NCI-H748 (cell line): ENCODE measurements at regions not wholly inside any gene's neighbourhood (a gene's known extent, or its start where the extent isn't known, plus 50 kb on each side); places are given as distances from the start of the nearest gene placed in this dataset.
A peak's percentile ranks its signal among the peaks of the same experiment; 100 is the strongest.

ENCODE experiments used
- DNase-seq: peaks from one replicate; lab custom pipeline; 2025; ENCODE audit not compliant: unreplicated experiment; lab: John Stamatoyannopoulos, UW

GRCh38 chr2:16167451-16167861, 227.1 kb downstream of the MYCN start:
- no peak for DNase-seq

GRCh38 chr2:16166327-16166981, 226.1 kb downstream of the MYCN start:
- DNase-seq: peak; percentile 33

DNA sequence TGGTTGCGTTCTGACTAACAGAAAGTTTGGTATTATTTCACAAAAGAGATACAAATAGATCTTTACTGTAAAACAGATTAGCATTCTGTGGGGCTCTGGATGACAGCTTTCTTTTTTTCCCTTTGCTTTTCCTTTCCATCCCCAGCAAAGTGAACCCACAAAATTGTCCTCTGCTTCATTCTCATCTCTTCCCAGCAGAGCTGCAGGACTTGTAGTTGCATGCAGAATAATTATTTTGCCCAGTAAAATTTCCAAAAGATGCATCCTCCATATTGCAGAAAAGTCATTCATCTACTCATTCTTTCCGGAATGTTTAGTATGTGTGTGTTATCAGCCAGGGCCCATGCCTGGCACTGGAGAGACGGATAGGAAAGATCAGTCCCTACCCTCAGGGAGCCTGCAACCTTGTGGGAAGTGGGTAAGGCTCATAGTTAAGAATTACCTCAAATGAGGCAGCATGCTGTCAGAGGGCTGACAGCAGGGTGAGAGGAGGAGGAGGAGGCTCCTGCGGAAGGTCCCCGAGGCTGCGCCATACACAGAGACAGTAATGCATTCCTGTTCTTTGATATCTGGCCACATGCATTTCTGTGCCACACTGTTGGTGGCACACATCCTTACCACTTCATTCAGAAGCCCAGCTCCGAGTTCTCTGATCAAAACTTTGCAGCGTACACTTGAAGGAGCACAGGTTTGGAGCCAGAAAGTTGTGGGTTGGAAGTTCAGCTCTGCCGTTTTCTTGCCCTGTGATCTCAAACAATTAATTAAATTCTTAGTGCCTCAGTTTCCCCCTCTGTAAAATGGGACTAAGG, 225.4 kb downstream of the MYCN start:
- no peak for DNase-seq

- no peak for DNase-seq
These were observed 222.2 kb downstream of the MYCN start for GRCh38 chr2:16162491-16163040.

GRCh38 chr2:16161768-16162490, 221.6 kb downstream of the MYCN start:
- DNase-seq: no peak

DNA sequence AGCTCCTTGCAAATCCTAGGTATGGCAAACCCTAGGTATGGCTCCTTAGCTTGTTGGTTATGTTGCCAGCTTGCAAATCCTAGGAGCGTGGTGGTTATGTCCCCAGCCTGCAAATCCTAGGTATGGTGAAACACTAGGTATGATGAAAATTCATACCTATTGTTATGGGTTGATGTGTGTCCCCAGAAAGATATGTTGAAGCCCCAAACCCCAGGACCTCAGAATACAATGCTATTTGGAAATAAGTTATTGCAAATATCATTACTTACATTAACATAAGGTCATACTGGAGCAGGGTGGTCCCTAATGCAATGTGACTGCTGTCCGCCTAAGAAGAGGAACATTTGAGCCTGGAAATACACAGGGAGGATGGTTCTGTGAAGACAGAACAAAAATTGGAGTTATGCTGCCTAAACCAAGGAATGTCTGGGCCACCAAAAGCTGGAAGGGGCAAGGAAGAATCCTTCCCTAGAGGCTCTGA, 220.8 kb downstream of the MYCN start:
- no peak for DNase-seq

DNA sequence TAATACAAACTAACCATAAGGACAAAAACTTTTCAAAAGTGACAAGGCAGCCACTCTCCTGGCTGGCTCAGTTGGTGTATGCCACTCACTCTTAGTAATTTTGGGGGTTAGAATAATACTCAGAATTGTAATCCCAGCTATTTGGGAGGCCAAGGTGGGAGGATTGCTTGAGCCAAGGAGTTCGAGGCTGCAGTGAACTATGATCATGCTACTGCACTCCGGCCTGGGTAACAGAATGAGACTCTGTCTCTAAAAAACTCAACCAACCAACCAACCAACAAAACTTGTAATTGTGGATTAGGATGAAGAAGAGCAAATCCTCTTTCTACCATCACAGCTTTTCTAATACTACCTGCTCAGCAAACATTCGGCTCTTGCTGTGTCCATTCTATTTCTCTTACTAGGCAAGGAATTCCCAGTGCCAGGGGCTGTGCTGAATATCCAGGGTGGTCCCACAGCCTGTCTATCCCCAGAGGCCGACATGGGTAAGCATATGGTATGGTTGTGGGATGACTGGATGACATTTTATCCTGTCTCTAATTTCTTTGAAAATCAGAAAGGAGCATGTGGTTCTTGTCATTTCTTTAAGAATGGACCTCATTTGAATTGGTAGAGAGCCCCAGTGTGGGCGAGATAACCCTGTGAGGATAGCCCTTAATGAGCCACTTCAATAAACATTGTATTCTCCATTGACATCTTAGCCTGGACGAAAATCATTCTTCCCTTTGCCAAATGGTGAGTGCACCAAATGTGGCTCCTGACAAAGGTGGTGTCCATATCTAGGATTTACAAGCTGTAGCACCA, 220.1 kb downstream of the MYCN start:
- DNase-seq: no peak

- no peak for DNase-seq
These were observed 216.1 kb downstream of the MYCN start for GRCh38 chr2:16156411-16156810.

DNA sequence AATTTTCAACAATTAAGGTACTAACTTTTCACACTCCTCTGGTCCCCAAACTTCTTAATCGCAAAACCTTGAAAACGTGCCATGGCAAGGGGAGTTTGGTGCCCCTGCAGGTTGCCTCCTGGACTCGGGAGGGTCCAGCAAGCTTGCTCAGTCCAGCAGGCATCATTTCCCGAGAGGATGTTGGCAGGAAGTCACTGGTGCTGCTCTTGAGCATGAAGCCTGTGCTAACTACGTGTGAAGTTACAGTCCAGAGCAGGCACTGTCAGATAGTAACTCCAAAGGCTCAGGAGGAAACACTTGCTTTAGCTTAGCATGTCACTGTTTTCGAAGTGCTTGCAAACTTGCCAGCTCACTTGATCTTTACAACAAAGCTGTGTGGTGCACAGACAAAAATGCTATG, 215.4 kb downstream of the MYCN start:
- DNase-seq: peak; percentile 14

GRCh38 chr2:16155366-16155765, 215.0 kb downstream of the MYCN start:
- DNase-seq: peak; percentile 34

DNA sequence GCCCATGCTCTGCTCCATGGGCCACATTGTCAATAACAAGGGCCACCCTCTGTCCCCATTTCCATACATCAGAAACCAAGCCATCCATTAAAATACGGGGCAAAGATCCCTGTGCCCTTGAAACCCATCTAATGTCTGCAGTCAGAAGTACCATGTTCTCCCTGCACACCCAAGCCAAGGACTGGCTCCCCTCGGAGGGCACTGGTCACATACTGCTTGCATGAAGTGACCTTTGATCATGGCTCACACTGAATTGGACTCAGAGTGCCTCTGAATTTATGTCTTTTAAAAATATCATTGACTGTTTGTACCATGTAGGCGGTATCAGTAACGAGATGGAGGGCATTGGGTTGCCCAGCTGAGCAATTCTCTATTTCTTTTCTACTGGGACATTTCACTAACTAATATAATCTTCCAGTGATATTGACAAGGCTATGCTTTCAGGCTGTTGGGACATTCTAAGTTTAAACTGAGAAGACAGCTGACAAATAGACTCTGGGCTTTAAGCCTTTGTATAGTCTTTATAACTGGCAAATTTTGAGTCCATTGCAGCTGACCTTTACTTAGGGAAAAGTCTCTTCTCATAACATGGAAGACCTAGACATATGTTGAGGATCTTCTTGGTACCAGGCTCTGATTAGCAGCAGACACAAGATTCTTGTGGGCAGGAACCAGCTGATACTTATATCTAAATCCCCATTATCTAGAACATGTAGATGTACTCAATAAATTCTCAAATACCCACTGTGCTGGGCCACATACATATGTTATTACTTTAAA, 214.3 kb downstream of the MYCN start:
- no peak for DNase-seq

- no peak for DNase-seq
These were observed 213.7 kb downstream of the MYCN start for GRCh38 chr2:16154061-16154460.

- DNase-seq: no peak
These were observed 213.3 kb downstream of the MYCN start for GRCh38 chr2:16153754-16154035.

GRCh38 chr2:16152928-16153753, 212.8 kb downstream of the MYCN start:
- DNase-seq: no peak

GRCh38 chr2:16152071-16152927, 211.9 kb downstream of the MYCN start:
- DNase-seq: no peak

- DNase-seq: no peak
These were observed 211.3 kb downstream of the MYCN start for GRCh38 chr2:16151651-16152050.

DNA sequence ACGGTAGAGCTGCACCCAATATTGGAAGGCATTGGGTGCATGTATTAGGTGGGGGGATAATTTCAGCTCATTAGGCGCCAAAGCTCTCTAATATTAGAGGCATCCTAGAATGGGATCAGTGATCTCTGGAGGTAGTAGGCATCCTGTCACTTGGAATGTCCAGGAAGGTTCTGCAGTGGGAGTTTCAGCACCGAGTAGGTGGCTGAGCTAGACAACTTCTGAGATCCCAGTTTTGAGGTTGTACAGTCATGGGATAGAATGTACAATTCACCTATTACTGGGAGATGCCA, 210.9 kb downstream of the MYCN start:
- no peak for DNase-seq

DNA sequence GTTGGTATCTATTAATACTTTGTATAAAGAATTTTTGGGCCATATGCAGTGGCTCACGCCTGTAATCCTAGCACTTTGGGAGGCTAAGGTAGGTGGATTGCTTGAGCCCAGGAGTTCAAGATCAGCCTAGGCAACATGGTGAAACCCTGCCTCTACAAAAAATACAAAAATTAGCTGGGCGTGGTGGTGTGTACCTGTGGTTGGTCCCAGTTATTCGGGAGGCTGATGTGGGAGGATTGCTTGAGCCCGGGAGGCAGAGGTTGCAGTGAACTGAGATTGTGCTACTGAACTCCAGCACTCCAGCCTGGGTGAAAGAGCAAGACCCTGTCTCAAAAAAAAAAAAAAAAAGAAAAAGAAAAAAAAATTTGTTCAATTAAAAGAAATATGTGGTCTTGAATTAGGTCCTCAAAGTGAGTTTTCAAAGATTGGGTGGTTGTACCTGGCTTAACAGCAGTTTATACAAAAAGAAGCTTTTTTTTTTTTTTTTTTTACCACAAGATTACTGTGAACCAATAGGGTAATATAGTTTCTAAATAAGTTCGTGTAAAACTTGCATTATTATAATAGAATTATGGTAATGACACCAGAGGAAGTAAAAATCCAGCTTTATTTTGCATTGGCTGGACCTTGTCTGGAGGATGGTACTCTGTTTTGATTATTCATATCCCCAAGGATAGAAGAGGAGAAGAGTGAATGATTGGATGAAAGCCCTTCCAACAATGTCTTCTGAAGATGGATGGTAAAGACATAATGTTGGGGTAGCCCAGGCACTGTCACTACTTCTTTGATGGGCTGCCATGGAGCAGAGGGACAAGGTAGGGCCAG, 210.3 kb downstream of the MYCN start:
- no peak for DNase-seq
